HG03442 (cell line): ENCODE measurements at regions not wholly inside any gene's neighbourhood (a gene's known extent, or its start where the extent isn't known, plus 50 kb on each side); places are given as distances from the start of the nearest gene placed in this dataset.
"Not testable (repeated sequence)": the region's sequence is repeated elsewhere in the genome, so short reads cannot be mapped to it uniquely, and the experiment has no call there.

ENCODE experiments used
- ATAC-seq: cut with Tn5 transposase; IDR thresholded peaks from one replicate; pipeline ENCODE4 v1.9.1; 2021; ENCODE audit warnings: mild to moderate bottlenecking, moderate library complexity; ENCODE audit not compliant: unreplicated experiment

DNA sequence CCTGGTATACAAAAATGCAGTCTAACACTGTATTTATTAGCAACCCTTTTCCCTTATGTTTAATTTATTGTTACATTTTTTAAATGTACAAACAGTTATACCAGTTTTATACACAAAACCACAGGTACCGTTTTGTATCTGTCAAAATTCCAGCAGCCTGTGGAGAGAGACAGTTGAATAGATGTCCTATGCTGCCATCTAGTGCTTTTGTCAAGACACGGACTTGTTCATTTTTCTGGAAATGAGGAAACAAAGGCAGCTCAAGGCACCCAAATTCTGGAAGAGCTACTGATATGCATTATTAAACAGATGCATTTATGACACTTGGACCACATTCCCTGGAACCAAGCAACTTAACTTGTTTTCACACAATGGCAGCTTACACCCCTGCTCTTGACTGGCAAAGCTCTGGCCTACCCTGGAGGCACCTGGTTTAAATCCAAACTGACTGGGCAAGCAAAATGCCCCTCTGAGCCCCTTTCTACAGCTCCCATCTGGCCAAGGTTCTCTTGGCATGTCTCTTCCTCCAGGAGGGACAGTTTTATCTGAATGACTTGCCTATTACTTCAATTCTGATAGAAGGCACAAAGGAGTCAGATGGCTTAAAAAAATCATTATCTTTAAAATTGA, 286.9 kb upstream of the PRKD1 start:
- peak; percentile 68 for ATAC-seq

- no peak for ATAC-seq
These were observed 291.3 kb upstream of the PRKD1 start for GRCh38 chr14:30218907-30219306.

DNA sequence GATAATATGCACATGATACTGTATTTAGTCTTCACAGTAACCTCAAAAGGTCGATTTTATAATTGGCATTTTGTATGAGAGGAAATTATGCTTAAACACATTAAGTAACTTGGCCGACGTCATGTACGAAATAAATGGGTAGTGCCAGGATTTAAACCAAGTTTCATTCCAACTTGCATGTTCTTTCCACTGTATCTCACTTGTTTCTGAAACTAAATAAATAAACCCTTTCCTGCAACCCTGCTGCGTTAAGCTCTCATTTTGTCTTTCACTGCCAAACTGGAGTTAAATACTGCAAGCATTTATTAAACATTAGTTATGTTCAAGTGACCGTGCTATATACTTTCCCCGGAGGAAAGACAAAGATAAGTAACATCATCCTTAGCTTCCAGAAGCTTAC, 293.9 kb upstream of the PRKD1 start:
- ATAC-seq = no peak

GRCh38 chr14:30223385-30223785, 295.7 kb upstream of the PRKD1 start:
- ATAC-seq = no peak

GRCh38 chr14:30223966-30224365, 296.3 kb upstream of the PRKD1 start:
- no peak for ATAC-seq

DNA sequence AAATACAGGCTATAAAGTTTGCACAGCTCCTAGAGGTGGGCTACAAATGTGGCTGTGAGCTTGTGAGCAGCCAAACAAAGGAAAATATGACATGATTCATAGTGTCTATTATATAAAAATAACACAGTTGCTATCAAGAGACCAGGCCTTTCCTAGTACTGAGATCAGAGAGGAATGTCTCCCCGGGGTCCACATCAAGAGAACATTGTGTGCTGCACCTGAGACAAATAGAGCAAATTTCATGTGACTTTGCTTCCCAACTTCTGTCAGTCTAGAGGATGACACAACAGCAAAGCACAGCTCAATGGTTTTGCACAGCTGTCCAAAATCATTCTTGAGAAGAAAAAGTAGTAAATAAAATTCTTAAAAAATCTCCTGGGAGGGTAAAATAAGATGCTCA, 297.5 kb upstream of the PRKD1 start:
- no peak for ATAC-seq

DNA sequence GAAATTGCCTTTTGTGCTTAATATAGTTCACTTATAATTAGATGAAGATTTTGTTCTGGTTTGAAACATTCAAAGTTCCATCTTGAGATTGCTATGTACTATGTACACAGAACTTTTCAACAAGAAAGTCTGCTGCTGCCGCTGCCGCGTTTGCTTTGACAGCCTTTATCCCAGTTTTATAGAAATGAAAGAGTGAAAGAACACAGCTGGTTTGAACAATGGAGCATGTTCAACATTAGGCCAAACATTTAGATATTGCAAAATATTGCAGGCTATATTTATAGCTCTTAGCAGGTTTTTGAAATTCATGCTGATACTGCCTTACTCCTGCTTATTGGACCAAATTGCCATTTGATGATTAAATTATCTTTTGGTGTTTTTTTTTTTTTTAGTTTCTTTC, 299.8 kb upstream of the PRKD1 start:
- no peak for ATAC-seq

DNA sequence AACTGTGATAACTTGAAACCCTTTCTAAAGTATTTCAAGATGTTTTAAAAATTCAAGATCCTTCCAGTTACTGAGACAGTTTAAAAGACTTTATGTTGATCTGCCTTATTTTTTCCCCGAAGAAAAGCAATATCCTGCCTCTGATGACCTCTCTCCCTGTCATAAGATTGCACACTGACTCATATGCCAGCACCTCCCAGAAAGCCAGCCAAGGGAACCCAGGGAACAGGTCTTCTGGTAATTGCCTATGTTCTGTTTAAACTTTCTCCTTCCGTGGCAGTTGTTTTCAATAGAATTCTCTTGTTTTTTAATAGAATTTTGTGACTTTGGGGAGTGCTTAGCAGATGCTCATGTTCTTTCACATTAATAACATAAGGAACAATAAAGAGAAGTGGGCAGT, 300.2 kb upstream of the PRKD1 start:
- no peak for ATAC-seq

DNA sequence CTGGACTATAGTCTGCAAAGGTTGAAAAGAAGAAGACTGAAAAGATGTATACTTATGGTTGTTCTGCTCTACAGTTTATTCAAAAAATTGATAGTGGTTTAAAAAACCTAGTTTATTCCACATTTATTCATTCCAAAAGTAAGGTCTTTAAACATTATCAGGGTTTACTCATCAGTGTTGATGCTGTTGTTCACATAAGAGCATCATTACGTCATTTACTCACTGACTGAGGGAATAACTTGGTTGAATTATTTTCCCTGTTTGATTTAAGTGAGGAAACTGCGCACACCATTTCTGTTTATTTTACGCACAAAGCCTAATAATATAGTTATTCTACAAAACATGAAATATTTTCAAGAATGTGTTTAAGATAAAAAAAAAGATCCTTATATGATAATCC, 303.1 kb upstream of the PRKD1 start:
- no peak for ATAC-seq

- no peak for ATAC-seq
These were observed 307.3 kb upstream of the PRKD1 start for GRCh38 chr14:30234966-30235365.

DNA sequence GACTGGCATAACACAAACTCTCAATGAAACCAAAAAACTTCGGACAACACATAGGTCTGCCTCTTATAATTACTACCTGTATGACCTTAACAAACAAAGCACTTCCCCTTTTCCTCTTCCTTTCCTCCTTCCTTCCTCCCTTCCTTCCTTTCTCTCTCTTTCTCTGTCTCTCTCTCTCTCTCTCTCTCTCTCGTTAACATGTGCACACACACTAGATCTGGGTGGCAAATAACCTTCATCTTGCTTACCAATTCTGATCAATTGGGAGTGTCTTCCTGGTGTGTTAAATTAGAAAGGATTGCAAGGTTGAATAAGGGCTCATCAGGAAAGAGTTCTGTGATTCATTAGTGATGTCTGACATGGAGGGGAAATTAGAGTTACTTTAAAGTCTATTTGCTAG, 307.8 kb upstream of the PRKD1 start:
- ATAC-seq = no peak

- ATAC-seq = no peak
These were observed 311.3 kb upstream of the PRKD1 start for GRCh38 chr14:30238936-30239335.

GRCh38 chr14:30240018-30240417, 312.4 kb upstream of the PRKD1 start:
- no peak for ATAC-seq

- no peak for ATAC-seq
These were observed 313.0 kb upstream of the PRKD1 start for GRCh38 chr14:30240685-30241084.

- ATAC-seq = no peak
These were observed 315.1 kb upstream of the PRKD1 start for GRCh38 chr14:30242744-30243143.

GRCh38 chr14:30243207-30243606, 315.6 kb upstream of the PRKD1 start:
- ATAC-seq = no peak

GRCh38 chr14:30243805-30244204, 315.2 kb upstream of the G2E3 start:
- no peak for ATAC-seq

DNA sequence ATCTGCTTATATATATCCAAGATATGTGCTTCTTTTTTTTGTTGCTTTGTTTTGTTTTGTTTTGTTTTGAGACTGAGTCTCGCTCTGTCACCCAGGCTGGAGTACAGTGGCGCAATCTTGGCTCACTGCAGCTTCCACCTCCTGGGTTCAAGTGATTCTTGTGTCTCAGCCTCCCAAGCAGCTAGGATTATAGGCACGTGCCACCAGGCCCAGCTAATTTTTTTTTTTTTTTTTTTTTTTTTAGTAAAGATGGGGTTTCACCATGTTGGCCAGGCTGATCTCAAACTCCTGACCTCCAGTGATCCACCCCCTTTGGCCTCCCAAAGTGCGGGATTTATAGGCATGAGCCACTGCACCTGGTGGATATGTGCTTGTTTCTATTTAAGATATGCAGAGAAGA, 314.6 kb upstream of the G2E3 start:
- ATAC-seq = not testable (repeated sequence)

DNA sequence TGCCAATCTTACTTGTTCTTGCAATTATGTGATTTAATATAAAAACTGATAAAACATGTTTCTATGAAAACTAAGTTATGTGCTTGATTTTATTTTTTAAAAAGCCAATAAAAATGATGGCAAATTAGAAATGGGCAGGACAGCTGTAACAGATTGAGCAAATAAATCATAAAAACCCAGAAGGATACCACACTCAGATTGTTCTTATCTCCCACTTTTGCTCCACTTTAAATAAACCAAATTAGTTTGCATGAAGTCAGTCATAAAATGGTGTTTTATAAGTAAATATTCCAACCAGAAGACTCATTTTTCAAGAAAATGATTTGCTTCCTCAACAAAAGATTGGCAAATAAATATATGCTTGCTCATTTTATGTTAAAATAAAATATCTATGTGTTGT, 307.9 kb upstream of the G2E3 start:
- no peak for ATAC-seq

DNA sequence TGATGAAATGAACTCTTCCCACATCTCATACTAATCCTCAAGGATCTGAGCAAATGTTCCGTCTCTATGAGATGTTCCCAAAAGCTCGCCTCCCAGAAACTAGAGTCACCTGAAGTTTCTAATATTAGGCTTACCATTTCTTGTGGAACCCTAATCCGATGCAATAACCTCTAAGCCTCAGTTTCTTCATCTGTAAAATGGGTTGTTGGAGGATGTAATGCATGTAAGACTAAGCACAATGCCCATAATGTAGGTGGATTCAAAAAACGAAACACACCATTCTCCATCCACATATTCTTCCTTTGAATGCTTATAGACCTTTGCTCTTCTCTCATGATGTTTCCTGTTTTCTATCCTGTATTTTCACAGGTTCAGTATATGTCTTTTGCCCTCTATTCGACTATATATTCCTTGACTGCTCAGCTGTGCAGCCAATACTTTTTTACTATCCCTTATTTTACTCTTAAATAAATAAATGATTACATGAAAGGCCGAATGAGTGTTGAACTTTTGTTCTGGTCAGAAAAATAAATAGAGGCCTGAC, 307.3 kb upstream of the G2E3 start:
- no peak for ATAC-seq

GRCh38 chr14:30252151-30252550, 306.8 kb upstream of the G2E3 start:
- no peak for ATAC-seq

DNA sequence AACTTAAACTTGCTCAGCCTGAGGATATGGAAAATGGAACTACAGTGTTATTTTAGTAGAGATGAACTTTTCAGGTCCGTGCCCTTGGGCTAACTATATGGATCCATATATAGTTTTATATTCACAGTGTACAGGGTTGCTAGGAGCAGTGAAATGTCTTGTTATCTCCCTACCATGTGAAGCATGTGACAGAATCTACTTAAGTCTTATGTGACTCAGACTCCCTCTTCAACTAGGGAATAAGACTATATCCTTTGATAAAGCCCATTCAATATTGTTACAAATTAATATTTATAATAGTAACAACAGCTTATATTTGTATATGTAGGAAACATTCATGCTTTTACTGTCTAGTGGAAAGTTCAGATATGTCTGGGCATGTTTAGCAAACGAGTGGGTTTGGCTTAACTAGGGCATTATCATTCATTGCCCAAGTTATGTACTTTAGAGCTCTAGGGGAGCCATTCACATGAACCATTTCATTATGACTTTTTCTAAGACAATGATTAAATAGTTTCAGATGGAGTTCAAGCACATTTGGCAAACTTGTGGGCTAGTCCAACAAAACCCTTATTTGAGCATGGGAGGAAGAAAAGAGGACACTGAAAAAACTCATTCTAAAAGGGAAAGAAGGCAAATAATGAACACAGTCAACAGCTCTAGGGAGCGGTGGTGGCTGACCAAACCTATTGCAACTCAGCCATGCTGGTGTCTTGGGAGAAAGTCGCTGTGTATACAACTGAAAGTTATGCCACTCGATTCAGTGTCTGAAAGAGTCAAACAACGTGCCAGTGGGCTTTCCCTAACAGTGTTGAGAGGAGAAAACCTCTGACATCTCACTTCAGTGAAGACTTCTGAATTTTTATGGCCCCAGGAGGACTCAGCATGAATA, 305.9 kb upstream of the G2E3 start:
- no peak for ATAC-seq
